ENCODE measurements at regions not wholly inside any gene's neighbourhood (a gene's known extent, or its start where the extent isn't known, plus 50 kb on each side); places are given as distances from the start of the nearest gene placed in this dataset.

- H3K4me1 Mint-ChIP-seq (ENCODE audit: low read depth, unreplicated experiment), result peaks cover 7% of the 10 kb centered on the region
- no peaks in the 10 kb centered on the region for H3K36me3 Mint-ChIP-seq (ENCODE audit: unreplicated experiment)
- TF ChIP-seq CTCF (IDR thresholded peaks at IDR 0.05; ENCODE audit: partially characterized antibody, unreplicated experiment), result no peak
- no peak overlapping the region for H3K27ac Mint-ChIP-seq (ENCODE audit: unreplicated experiment)
- H3K9me3 Mint-ChIP-seq (ENCODE audit: unreplicated experiment), result peaks cover 6% of the 10 kb centered on the region
- H3K4me3 Mint-ChIP-seq (ENCODE audit: unreplicated experiment), result no peak overlapping the region
- H3K27me3 Mint-ChIP-seq (ENCODE audit: unreplicated experiment), result peaks cover 6% of the 10 kb centered on the region
- DNase-seq, result no peak
Observed at GRCh38 chr2:121000804-121001203, 265.1 kb downstream of the GLI2 start.

- no peak for TF ChIP-seq CTCF (IDR thresholded peaks at IDR 0.05; ENCODE audit: partially characterized antibody, unreplicated experiment)
- H3K4me1 Mint-ChIP-seq (ENCODE audit: low read depth, unreplicated experiment), result peaks cover 14% of the 10 kb centered on the region
- peaks cover 8% of the 10 kb centered on the region for H3K9me3 Mint-ChIP-seq (ENCODE audit: unreplicated experiment)
- no peak overlapping the region for H3K4me3 Mint-ChIP-seq (ENCODE audit: unreplicated experiment)
- H3K27me3 Mint-ChIP-seq (ENCODE audit: unreplicated experiment), result peaks cover 9% of the 10 kb centered on the region
- DNase-seq, result no peak
- no peaks in the 10 kb centered on the region for H3K36me3 Mint-ChIP-seq (ENCODE audit: unreplicated experiment)
- H3K27ac Mint-ChIP-seq (ENCODE audit: unreplicated experiment), result no peak overlapping the region
Observed at GRCh38 chr2:121001641-121002040, 266.0 kb downstream of the GLI2 start.

- H3K27me3 Mint-ChIP-seq (ENCODE audit: unreplicated experiment), result peaks cover 9% of the 10 kb centered on the region
- H3K27ac Mint-ChIP-seq (ENCODE audit: unreplicated experiment), result no peak overlapping the region
- H3K36me3 Mint-ChIP-seq (ENCODE audit: unreplicated experiment), result peaks cover under 1% of the 10 kb centered on the region
- peaks cover 16% of the 10 kb centered on the region for H3K4me1 Mint-ChIP-seq (ENCODE audit: low read depth, unreplicated experiment)
- H3K9me3 Mint-ChIP-seq (ENCODE audit: unreplicated experiment), result peaks cover 8% of the 10 kb centered on the region
- no peak for DNase-seq
- no peak for TF ChIP-seq CTCF (IDR thresholded peaks at IDR 0.05; ENCODE audit: partially characterized antibody, unreplicated experiment)
- no peak overlapping the region for H3K4me3 Mint-ChIP-seq (ENCODE audit: unreplicated experiment)
Observed at GRCh38 chr2:121002597-121002996, 266.9 kb downstream of the GLI2 start.

- Mint-ChIP-seq H3K4me1 (ENCODE audit: low read depth, unreplicated experiment) (peaks cover 16% of the 10 kb centered on the region), H3K27ac (ENCODE audit: unreplicated experiment) (peak overlapping the region; percentile 26), H3K27me3 (ENCODE audit: unreplicated experiment) (peaks cover 13% of the 10 kb centered on the region), H3K4me3 (ENCODE audit: unreplicated experiment) (no peak overlapping the region), H3K36me3 (ENCODE audit: unreplicated experiment) (peaks cover 8% of the 10 kb centered on the region), H3K9me3 (ENCODE audit: unreplicated experiment) (peaks cover 8% of the 10 kb centered on the region)
- no peak for TF ChIP-seq CTCF (IDR thresholded peaks at IDR 0.05; ENCODE audit: partially characterized antibody, unreplicated experiment)
- DNase-seq, result no peak
Observed at GRCh38 chr2:121003391-121003790, 267.7 kb downstream of the GLI2 start.

GRCh38 chr2:121004359-121004758 lies 268.7 kb downstream of the GLI2 start:
- no peak for TF ChIP-seq CTCF (IDR thresholded peaks at IDR 0.05; ENCODE audit: partially characterized antibody, unreplicated experiment)
- Mint-ChIP-seq H3K36me3 (ENCODE audit: unreplicated experiment) (peaks cover 9% of the 10 kb centered on the region), H3K27me3 (ENCODE audit: unreplicated experiment) (peaks cover 13% of the 10 kb centered on the region)

More at GRCh38 chr2:121004359-121004758, 268.7 kb downstream of the GLI2 start:
- Mint-ChIP-seq H3K4me3 (ENCODE audit: unreplicated experiment) (no peak overlapping the region), H3K27ac (ENCODE audit: unreplicated experiment) (no peak overlapping the region), H3K4me1 (ENCODE audit: low read depth, unreplicated experiment) (peaks cover 16% of the 10 kb centered on the region), H3K9me3 (ENCODE audit: unreplicated experiment) (peaks cover 8% of the 10 kb centered on the region)
- no peak for DNase-seq
